PC-3 (cell line): ENCODE measurements at regions not wholly inside any gene's neighbourhood (a gene's known extent, or its start where the extent isn't known, plus 50 kb on each side); places are given as distances from the start of the nearest gene placed in this dataset.

Experiments
- ATAC-seq: fragments of 200-7000 bp; cut with Tn5 transposase; 2 replicates; pipeline ENCODE4 v1.9.1; 2020; ENCODE audit warnings: mild to moderate bottlenecking, moderate library complexity
- BruUV-seq: library from RNA; stranded (reverse); fragments of 400-500 nt; replicated peaks from 2 replicates; lab custom pipeline; 2021; lab: Mats Ljungman, UMichigan
- CTCF ChIA-PET: fragments of 300-600 bp; sonication (Branson Sonifier 250); formaldehyde crosslinking; loops from one replicate; lab custom pipeline; 2022; ENCODE audit warnings: antibody characterized with exemption; lab: Charles Lee
- POLR2A ChIA-PET: fragments of 300-600 bp; sonication (Branson Sonifier 250); formaldehyde crosslinking; loops from one replicate; lab custom pipeline; 2022; ENCODE audit warnings: antibody characterized with exemption; ENCODE audit not compliant: unreplicated experiment; lab: Charles Lee
- DNase-seq: peaks from one replicate; pipeline ENCODE4 v3.0.0-alpha.2; 2015
- H2AFZ ChIP-seq: fragments of 300-600 bp; sonication (generic); 2 replicates; pipeline ENCODE4 v1.6.0; 2016; ENCODE audit warnings: antibody characterized with exemption, low read length
- H3F3A ChIP-seq: fragments of 300-600 bp; sonication (generic); one replicate; pipeline ENCODE4 v1.6.0; 2017; ENCODE audit warnings: antibody characterized with exemption, low read length, control low read depth, mild to moderate bottlenecking; ENCODE audit not compliant: unreplicated experiment
- H3K27ac ChIP-seq: fragments of 300-600 bp; sonication (generic); 2 replicates; pipeline ENCODE4 v1.5.1; 2016; ENCODE audit warnings: mild to moderate bottlenecking, low read length
- H3K27me3 ChIP-seq: fragments of 300-600 bp; sonication (generic); 2 replicates; pipeline ENCODE4 v1.6.1; 2016; ENCODE audit warnings: low read length, mixed read lengths
- H3K36me3 ChIP-seq: fragments of 300-600 bp; sonication (generic); 2 replicates; pipeline ENCODE4 v1.6.1; 2016; ENCODE audit warnings: low read depth, mixed run types, low read length, mixed read lengths
- H3K4me1 ChIP-seq: fragments of 300-600 bp; sonication (generic); 2 replicates; pipeline ENCODE4 v1.5.1; 2016; ENCODE audit warnings: low read length; ENCODE audit not compliant: insufficient read depth
- H3K4me2 ChIP-seq: fragments of 300-600 bp; sonication (generic); 2 replicates; pipeline ENCODE4 v1.6.0; 2016; ENCODE audit warnings: low read length
- H3K4me3 ChIP-seq: fragments of 300-600 bp; sonication (generic); 2 replicates; pipeline ENCODE4 v1.5.1; 2016; ENCODE audit warnings: mild to moderate bottlenecking, low read length, mixed read lengths
- H3K79me2 ChIP-seq: fragments of 300-600 bp; sonication (generic); 2 replicates; pipeline ENCODE4 v1.6.1; 2017; ENCODE audit warnings: low read length, mixed read lengths
- H3K9ac ChIP-seq: fragments of 300-600 bp; sonication (generic); 2 replicates; pipeline ENCODE4 v1.6.0; 2016; ENCODE audit warnings: mild to moderate bottlenecking, low read length
- H3K9me2 ChIP-seq: fragments of 300-600 bp; sonication (generic); replicated peaks from 2 replicates; pipeline ENCODE4 v1.6.1; 2016; ENCODE audit warnings: mixed run types, low read length, mixed read lengths
- H3K9me3 ChIP-seq: fragments of 300-600 bp; sonication (generic); 2 replicates; pipeline ENCODE4 v1.6.1; 2016; ENCODE audit warnings: low read length, mixed read lengths
- H4K20me1 ChIP-seq: fragments of 300-600 bp; sonication (generic); 2 replicates; pipeline ENCODE4 v1.6.1; 2016; ENCODE audit warnings: low read length, mixed read lengths
- CTCF ChIP-seq: fragments of 300-600 bp; sonication (generic); conservative IDR thresholded peaks from 2 replicates; pipeline ENCODE4 v1.5.1; 2017; ENCODE audit warnings: antibody characterized with exemption, low read depth, mild to moderate bottlenecking, low read length
- EZH2 ChIP-seq: fragments of 300-600 bp; sonication (generic); IDR thresholded peaks from one replicate; pipeline ENCODE4 v1.6.1; 2017; ENCODE audit warnings: antibody characterized with exemption, mild to moderate bottlenecking, low read length; ENCODE audit not compliant: unreplicated experiment
- EZH2phosphoT487 ChIP-seq: fragments of 300-600 bp; sonication (generic); IDR thresholded peaks from 2 replicates; pipeline ENCODE4 v1.6.1; 2018; ENCODE audit warnings: mild to moderate bottlenecking, antibody characterized with exemption, low read length, borderline replicate concordance
- intact Hi-C: fragments of 100-400 bp; cut with micrococcal nuclease; formaldehyde crosslinking; loops from 2 replicates; pipeline ENCODE4 v1.9.0; 2023

DNA sequence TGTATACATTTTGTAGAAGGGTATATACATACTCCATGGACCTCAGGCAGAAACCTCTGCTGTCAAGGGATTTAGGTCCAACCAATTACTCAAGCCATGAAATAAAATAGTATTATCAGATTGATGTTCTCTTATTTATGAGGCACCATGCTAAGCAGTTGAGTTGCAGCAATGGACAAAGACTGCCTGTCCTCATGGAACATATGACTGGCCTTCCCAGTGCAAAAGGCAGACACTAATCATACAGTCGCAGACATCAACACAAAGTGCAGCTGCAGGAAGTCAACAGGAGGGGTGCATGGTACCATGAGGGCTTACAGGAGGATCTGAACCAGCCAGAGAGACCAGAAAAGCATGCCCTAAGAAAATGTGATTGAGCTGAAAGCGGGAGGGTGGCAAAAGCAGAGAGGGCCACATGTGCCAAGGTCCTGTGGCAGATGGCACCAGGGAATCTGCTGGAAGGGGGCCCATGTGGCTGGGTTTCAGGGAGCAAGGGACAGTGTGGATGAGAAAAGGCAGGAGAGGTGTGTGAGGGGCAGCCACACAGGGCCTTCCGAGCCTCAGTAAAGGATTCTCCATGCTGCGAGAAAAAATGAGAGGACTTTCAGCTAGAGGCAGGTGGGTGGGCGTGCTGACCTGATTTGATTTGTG is 61.4 kb upstream of the RNF152 start:
- Histone ChIP-seq H3K4me3 (no peak overlapping the region), H2AFZ (no peak overlapping the region), H3F3A (no peaks in the 10 kb centered on the region), H3K36me3 (no peaks in the 10 kb centered on the region), H3K9me2 (no peaks in the 10 kb centered on the region), H3K9me3 (no peaks in the 10 kb centered on the region), H3K4me1 (no peaks in the 10 kb centered on the region), H3K27me3 (no peaks in the 10 kb centered on the region), H3K79me2 (no peaks in the 10 kb centered on the region), H4K20me1 (no peaks in the 10 kb centered on the region), H3K9ac (no peak overlapping the region), H3K4me2 (no peak overlapping the region), H3K27ac (no peak overlapping the region)
- no peak for DNase-seq
- no peak for ATAC-seq
- ChIA-PET CTCF (no interaction called here), POLR2A (no interaction called here)
- intact Hi-C loops: no loop called here
- no peak for TF ChIP-seq CTCF
- no peak for TF ChIP-seq EZH2
- BruUV-seq: no TSS peak

GRCh38 chr18:61953641-61954040 is 60.8 kb upstream of the RNF152 start:
- intact Hi-C loops: no loop called here

More at GRCh38 chr18:61953641-61954040, 60.8 kb upstream of the RNF152 start:
- no TSS peak for BruUV-seq
- Histone ChIP-seq H3K36me3 (no peaks in the 10 kb centered on the region), H3K9me2 (no peaks in the 10 kb centered on the region), H3K4me2 (no peak overlapping the region), H2AFZ (no peak overlapping the region), H3K4me3 (no peak overlapping the region), H3K4me1 (no peaks in the 10 kb centered on the region), H3K27me3 (no peaks in the 10 kb centered on the region), H3K9me3 (no peaks in the 10 kb centered on the region), H3K9ac (no peak overlapping the region), H3F3A (no peaks in the 10 kb centered on the region), H4K20me1 (no peaks in the 10 kb centered on the region), H3K79me2 (no peaks in the 10 kb centered on the region), H3K27ac (no peak overlapping the region)
- ChIA-PET POLR2A (no interaction called here), CTCF (no interaction called here)
- TF ChIP-seq EZH2phosphoT487: no peak
- TF ChIP-seq CTCF: no peak
- TF ChIP-seq EZH2: no peak
- ATAC-seq (no peak), DNase-seq (no peak)
